G401 (cell line): ENCODE measurements at regions not wholly inside any gene's neighbourhood (a gene's known extent, or its start where the extent isn't known, plus 50 kb on each side); places are given as distances from the start of the nearest gene placed in this dataset.

Experiments
- DNase-seq: peaks from one replicate; pipeline ENCODE4 v3.0.0-alpha.2; 2015; ENCODE audit warnings: low spot score
- in situ Hi-C: cut with HindIII; loops from 2 replicates; pipeline ENCODE4 v1.10.0; 2016; ENCODE audit warnings: low sequenced_read_pairs, mixed read lengths

GRCh38 chr7:42763137-42763551 lies 148.7 kb downstream of the C7orf25 start:
- in situ Hi-C loops = no loop called here
- no peak for DNase-seq

GRCh38 chr7:42761486-42761885 lies 150.4 kb downstream of the C7orf25 start:
- no peak for DNase-seq
- in situ Hi-C loops = no loop called here

- in situ Hi-C loops = no loop called here
- DNase-seq = no peak
Observed at GRCh38 chr7:42758124-42758523, 153.7 kb downstream of the C7orf25 start.

GRCh38 chr7:42756841-42757240 lies 155.0 kb downstream of the C7orf25 start:
- DNase-seq = no peak
- in situ Hi-C loops = no loop called here

GRCh38 chr7:42753811-42754363 lies 158.0 kb downstream of the C7orf25 start:
- in situ Hi-C loops = no loop called here
- no peak for DNase-seq

- in situ Hi-C loops = no loop called here
Observed at GRCh38 chr7:42753367-42753766, 158.5 kb downstream of the C7orf25 start.

GRCh38 chr7:42750172-42750571 lies 161.7 kb downstream of the C7orf25 start:
- DNase-seq = no peak
- in situ Hi-C loops = no loop called here

More at GRCh38 chr7:42753367-42753766, 158.5 kb downstream of the C7orf25 start:
- no peak for DNase-seq

GRCh38 chr7:42747044-42747443 lies 164.8 kb downstream of the C7orf25 start:
- no peak for DNase-seq
- in situ Hi-C loops = no loop called here

- no peak for DNase-seq
- in situ Hi-C loops = no loop called here
Observed at GRCh38 chr7:42746214-42746613, 165.7 kb downstream of the C7orf25 start.

- no peak for DNase-seq
- in situ Hi-C loops = no loop called here
Observed at GRCh38 chr7:42745357-42746059, 166.4 kb downstream of the C7orf25 start.

- in situ Hi-C loops = no loop called here
- no peak for DNase-seq
Observed at GRCh38 chr7:42744746-42745145, 167.1 kb downstream of the C7orf25 start.

GRCh38 chr7:42743077-42743858 lies 168.6 kb downstream of the C7orf25 start:
- DNase-seq = no peak

GRCh38 chr7:42742318-42742717 lies 169.6 kb downstream of the C7orf25 start:
- DNase-seq = no peak
- in situ Hi-C loops = no loop called here

More at GRCh38 chr7:42743077-42743858, 168.6 kb downstream of the C7orf25 start:
- in situ Hi-C loops = no loop called here

GRCh38 chr7:42740408-42740807 lies 171.5 kb downstream of the C7orf25 start:
- in situ Hi-C loops = no loop called here
- DNase-seq = no peak

GRCh38 chr7:42739638-42740037 lies 172.2 kb downstream of the C7orf25 start:
- in situ Hi-C loops = no loop called here
- no peak for DNase-seq

- DNase-seq = no peak
- in situ Hi-C loops = no loop called here
Observed at GRCh38 chr7:42736931-42737330, 174.9 kb downstream of the C7orf25 start.

- in situ Hi-C loops = no loop called here
- no peak for DNase-seq
Observed at GRCh38 chr7:42735081-42735480, 176.8 kb downstream of the C7orf25 start.

- in situ Hi-C loops = no loop called here
- DNase-seq = no peak
Observed at GRCh38 chr7:42734568-42734967, 177.3 kb downstream of the C7orf25 start.

- DNase-seq = no peak
- in situ Hi-C loops = no loop called here
Observed at GRCh38 chr7:42733040-42733439, 178.8 kb downstream of the C7orf25 start.

GRCh38 chr7:42730586-42730985 lies 181.3 kb downstream of the C7orf25 start:
- DNase-seq = no peak
- in situ Hi-C loops = no loop called here
